H1 (cell line): ENCODE measurements at regions not wholly inside any gene's neighbourhood (a gene's known extent, or its start where the extent isn't known, plus 50 kb on each side); places are given as distances from the start of the nearest gene placed in this dataset.

Experiments
- CTCF ChIA-PET: fragments of 300-600 bp; sonication (Branson Sonifier 250); formaldehyde crosslinking; loops from one replicate; lab custom pipeline; 2021; ENCODE audit not compliant: partially characterized antibody; lab: Charles Lee
- POLR2A ChIA-PET: fragments of 300-600 bp; sonication (Branson Sonifier 250); formaldehyde crosslinking; loops from one replicate; lab custom pipeline; 2021; ENCODE audit warnings: inconsistent platforms; ENCODE audit not compliant: partially characterized antibody; lab: Charles Lee
- DNase-seq, 2 experiments: peaks; one replicate each; pipeline versions ENCODE4 v3.0.0 to v3.0.0-alpha.2; 2010 to 2022; ENCODE audit warnings: low spot score in 2 of 2, low read depth in 1 of 2, mixed read lengths in 1 of 2
- FAIRE-seq: peaks from 2 replicates; lab custom pipeline; 2011; peaks lifted over from hg19 to GRCh38; lab: Jason Lieb, UNC
- H2AFZ ChIP-seq: 2 replicates; pipeline ENCODE4 v1.8.1; 2012; ENCODE audit warnings: low read length, inconsistent platforms
- H2AK5ac ChIP-seq: 2 replicates; pipeline ENCODE4 v1.6.1; 2013; ENCODE audit warnings: low read depth, low read length
- H2BK120ac ChIP-seq: replicated peaks from 2 replicates; pipeline ENCODE3; 2013; ENCODE audit warnings: low read depth, low read length, inconsistent platforms
- H2BK12ac ChIP-seq: 2 replicates; pipeline ENCODE4 v1.6.1; 2013; ENCODE audit warnings: low read depth, low read length
- H2BK15ac ChIP-seq: 2 replicates; pipeline ENCODE4 v1.6.1; 2013; ENCODE audit warnings: low read length
- H2BK20ac ChIP-seq: 2 replicates; pipeline ENCODE4 v1.6.1; 2013; ENCODE audit warnings: low read length
- H2BK5ac ChIP-seq: 2 replicates; pipeline ENCODE4 v1.6.1; 2013; ENCODE audit warnings: low read depth, low read length
- H3K14ac ChIP-seq: 2 replicates; pipeline ENCODE4 v1.6.1; 2013; ENCODE audit warnings: inconsistent platforms; ENCODE audit not compliant: insufficient read length
- H3K18ac ChIP-seq: 2 replicates; pipeline ENCODE4 v1.6.1; 2013; ENCODE audit warnings: low read length; ENCODE audit errors: extremely low read depth
- H3K23ac ChIP-seq: 2 replicates; pipeline ENCODE4 v1.6.1; 2013; ENCODE audit warnings: inconsistent platforms; ENCODE audit not compliant: insufficient read length
- H3K23me2 ChIP-seq: 2 replicates; pipeline ENCODE4 v1.6.1; 2013; ENCODE audit warnings: low read depth, low read length
- H3K27ac ChIP-seq: 2 replicates; pipeline ENCODE4 v1.6.1; 2011; ENCODE audit warnings: low read depth, low read length, inconsistent platforms
- H3K27me3 ChIP-seq, 4 experiments: replicated peaks in 1 of 4; 1 replicate in 1 of 4; 2 replicates in 3 of 4; pipeline versions ENCODE4 v1.6.1 to v1.8.1; 2011 to 2013; ENCODE audit warnings: low read length in 3 of 4, mild to moderate bottlenecking in 3 of 4, inconsistent platforms in 2 of 4, mixed read lengths in 2 of 4, moderate library complexity in 1 of 4; ENCODE audit not compliant: control insufficient read depth in 3 of 4, insufficient read depth in 3 of 4; ENCODE audit errors: extremely low read depth in 1 of 4
- H3K36me3 ChIP-seq, 4 experiments: 2 replicates each; pipeline versions ENCODE4 v1.6.1 to v1.8.1; 2011 to 2013; ENCODE audit warnings: mild to moderate bottlenecking in 4 of 4, low read length in 3 of 4, moderate library complexity in 2 of 4, control low read depth in 1 of 4, inconsistent platforms in 1 of 4; ENCODE audit not compliant: insufficient read depth in 4 of 4, control insufficient read depth in 2 of 4
- H3K4ac ChIP-seq: replicated peaks from 2 replicates; pipeline ENCODE3; 2013; ENCODE audit warnings: low read length, low read depth, mixed read lengths, inconsistent platforms; ENCODE audit not compliant: insufficient read length
- H3K4me1 ChIP-seq, 4 experiments: replicated peaks in 1 of 4; 1 replicate in 1 of 4; 2 replicates in 3 of 4; pipeline versions ENCODE4 v1.6.1 to v1.8.1; 2011 to 2013; ENCODE audit warnings: low read length in 3 of 4, inconsistent platforms in 2 of 4, mixed read lengths in 1 of 4; ENCODE audit not compliant: insufficient read depth in 4 of 4, control insufficient read depth in 3 of 4
- H3K4me2 ChIP-seq, 2 experiments: 2 replicates each; pipeline versions ENCODE4 v1.6.1 to v1.8.1; 2011 to 2013; ENCODE audit warnings: low read depth in 2 of 2, low read length in 2 of 2, control low read depth in 1 of 2, inconsistent platforms in 1 of 2, mild to moderate bottlenecking in 1 of 2; ENCODE audit not compliant: insufficient read depth in 1 of 2
- H3K4me3 ChIP-seq, 4 experiments: fragments of 200-600, 300-600 bp in 1 of 4; sonication (generic), shearing (Covaris generic), sonication (Bioruptor Twin) in 1 of 4; 2 replicates each; pipeline versions ENCODE4 v1.5.1 to v1.8.1; 2011 to 2016; ENCODE audit warnings: low read length in 4 of 4, low read depth in 3 of 4, control low read depth in 2 of 4, inconsistent platforms in 2 of 4, mild to moderate bottlenecking in 2 of 4, mixed read lengths in 1 of 4, moderate library complexity in 1 of 4; ENCODE audit not compliant: insufficient read depth in 2 of 4; ENCODE audit errors: extremely low read depth in 1 of 4
- H3K56ac ChIP-seq: replicated peaks from 2 replicates; pipeline ENCODE3; 2013; ENCODE audit warnings: low read depth, mild to moderate bottlenecking, mixed read lengths, low read length, inconsistent platforms; ENCODE audit not compliant: insufficient read length
- H3K79me1 ChIP-seq: 2 replicates; pipeline ENCODE4 v1.6.1; 2013; ENCODE audit warnings: low read depth, low read length, control low read depth
- H3K79me2 ChIP-seq, 2 experiments: 2 replicates each; pipeline versions ENCODE4 v1.6.1 to v1.8.1; 2012 to 2013; ENCODE audit warnings: low read length in 2 of 2, mild to moderate bottlenecking in 2 of 2, inconsistent platforms in 1 of 2; ENCODE audit not compliant: insufficient read depth in 2 of 2, control insufficient read depth in 1 of 2
- H3K9ac ChIP-seq, 4 experiments: replicated peaks in 1 of 4; 1 replicate in 1 of 4; 2 replicates in 3 of 4; pipeline versions ENCODE4 v1.6.1 to v1.8.1; 2011 to 2013; ENCODE audit warnings: low read depth in 3 of 4, low read length in 3 of 4, control low read depth in 2 of 4, mild to moderate bottlenecking in 2 of 4, moderate library complexity in 2 of 4, inconsistent platforms in 1 of 4; ENCODE audit errors: extremely low read depth in 1 of 4
- H3K9me3 ChIP-seq, 2 experiments: 2 replicates each; pipeline versions ENCODE4 v1.6.1 to v1.8.1; 2012 to 2013; ENCODE audit warnings: mild to moderate bottlenecking in 2 of 2, moderate library complexity in 2 of 2, control low read depth in 1 of 2, inconsistent platforms in 1 of 2, low read depth in 1 of 2, low read length in 1 of 2, mixed read lengths in 1 of 2; ENCODE audit not compliant: insufficient read depth in 2 of 2
- H4K20me1 ChIP-seq, 2 experiments: replicated peaks in 1 of 2; 2 replicates each; pipeline versions ENCODE3 to v1.8.1; 2011 to 2013; ENCODE audit warnings: inconsistent platforms in 2 of 2, low read length in 2 of 2, mild to moderate bottlenecking in 1 of 2; ENCODE audit not compliant: insufficient read depth in 2 of 2, control insufficient read depth in 1 of 2
- H4K5ac ChIP-seq: 2 replicates; pipeline ENCODE4 v1.6.1; 2013; ENCODE audit warnings: low read length, low read depth, mixed read lengths, inconsistent platforms; ENCODE audit not compliant: insufficient read length
- H4K8ac ChIP-seq: 2 replicates; pipeline ENCODE4 v1.8.0; 2013; ENCODE audit warnings: mild to moderate bottlenecking, moderate library complexity, low read length, inconsistent platforms; ENCODE audit not compliant: insufficient read depth; ENCODE audit errors: extremely low read depth
- H4K91ac ChIP-seq: replicated peaks from 2 replicates; pipeline ENCODE3; 2013; ENCODE audit warnings: low read length, mixed read lengths, inconsistent platforms; ENCODE audit not compliant: insufficient read length
- CEBPB ChIP-seq: IDR thresholded peaks from 2 replicates; pipeline ENCODE4 v1.6.1; 2012; ENCODE audit warnings: low read depth, low read length
- YY1 ChIP-seq: IDR thresholded peaks from 2 replicates; pipeline ENCODE4 v1.6.1; 2011; ENCODE audit warnings: low read depth, mild to moderate bottlenecking, low read length
- WGBS, 2 experiments: shearing (Covaris generic) in 1 of 2; methylation state at CpG; one replicate each; pipeline versions ENCODE4 v1.1.6 to v1.1.7; 2013 to 2015; ENCODE audit warnings: low lambda C conversion rate in 2 of 2, mixed read lengths in 2 of 2, inconsistent platforms in 1 of 2, low coverage in 1 of 2, missing lambda C conversion rate in 1 of 2; ENCODE audit not compliant: insufficient replicate concordance in 2 of 2, insufficient coverage in 1 of 2, insufficient read length in 1 of 2; ENCODE audit errors: extremely low coverage in 1 of 2, missing lambda C conversion rate in 1 of 2; 5-methylcytosine and 5-hydroxymethylcytosine counted together

- no peaks in the 10 kb centered on the region for H3K36me3 ChIP-seq
These were observed 129.9 kb downstream of the KLF13 start for GRCh38 chr15:31456354-31457060.

More at GRCh38 chr15:31456354-31457060, 129.9 kb downstream of the KLF13 start:
- H2BK12ac ChIP-seq, result 0 out of 2 replicates have a peak overlapping the region, but pooled peaks have one; percentile 0
- H4K5ac ChIP-seq, result no peak overlapping the region
- H2AK5ac ChIP-seq, result no peak overlapping the region
- H2BK5ac ChIP-seq, result no peak overlapping the region
- CTCF ChIA-PET, result interaction anchor here (0.7 to 12.6 kb wide), 11 partner anchors 13 to 257 kb away, joined by 3 to 98 read pairs (median 4); no protein-coding TSS in a partner anchor
- H2BK20ac ChIP-seq, result no peak overlapping the region
- FAIRE-seq, result no peak
- peaks cover 0 to 6% (median 0%) of the 10 kb centered on the region in 4 experiments; a peak in 4 of 7 replicates for H3K4me1 ChIP-seq
- H3K79me1 ChIP-seq, result no peaks in the 10 kb centered on the region
- no peaks in the 10 kb centered on the region for H4K20me1 ChIP-seq
- no peak for DNase-seq
- H3K23ac ChIP-seq, result no peak overlapping the region
- no peak overlapping the region for H4K91ac ChIP-seq
- H3K23me2 ChIP-seq, result no peaks in the 10 kb centered on the region
- POLR2A ChIA-PET, result no interaction called here
- no peak overlapping the region for H2AFZ ChIP-seq
- no peaks in the 10 kb centered on the region for H3K79me2 ChIP-seq
- H3K4ac ChIP-seq, result no peak overlapping the region
- no peak overlapping the region for H3K18ac ChIP-seq
- H3K14ac ChIP-seq, result no peak overlapping the region
- H3K56ac ChIP-seq, result no peak overlapping the region
- H3K9me3 ChIP-seq, result no peaks in the 10 kb centered on the region
- no peak overlapping the region for H3K9ac ChIP-seq
- H3K27ac ChIP-seq, result no peak overlapping the region
- H3K4me3 ChIP-seq, result no peak overlapping the region
- 92% methylated on average over 8 of the region's 8 CpGs; no CpG with 5 or more reads in 1 of the 2 experiments for WGBS, 2 experiments
- no peak overlapping the region for H2BK120ac ChIP-seq
- no peak overlapping the region for H2BK15ac ChIP-seq
- no peak overlapping the region for H3K4me2 ChIP-seq
- no peak overlapping the region for H4K8ac ChIP-seq
- no peaks in the 10 kb centered on the region for H3K27me3 ChIP-seq
- no peak for TF ChIP-seq CEBPB
- TF ChIP-seq YY1, result no peak
